CD4-positive, alpha-beta T cell treated with Interleukin-4 for 1 hour (primary cell): ENCODE measurements at regions not wholly inside any gene's neighbourhood (a gene's known extent, or its start where the extent isn't known, plus 50 kb on each side); places are given as distances from the start of the nearest gene placed in this dataset.

Experiments used
- DNase-seq, 2 donors: peaks; one replicate each; pipeline ENCODE4 v3.0.0-alpha.2; 2020 to 2022

GRCh38 chr4:122027203-122027602 lies 75.3 kb upstream of the TRPC3 start:
- no peak for DNase-seq

GRCh38 chr4:122017296-122017695 lies 65.4 kb upstream of the TRPC3 start:
- no peak for DNase-seq

- DNase-seq: no peak
Measured at GRCh38 chr4:122015203-122015602, 63.3 kb upstream of the TRPC3 start.

GRCh38 chr4:122012735-122013134 lies 60.9 kb upstream of the TRPC3 start:
- no peak for DNase-seq

- no peak for DNase-seq
Measured at GRCh38 chr4:122010610-122011009, 58.8 kb upstream of the TRPC3 start.

GRCh38 chr4:122009524-122009923 lies 57.7 kb upstream of the TRPC3 start:
- no peak for DNase-seq

- no peak for DNase-seq
Measured at GRCh38 chr4:122007016-122007415, 55.2 kb upstream of the TRPC3 start.

- no peak for DNase-seq
Measured at GRCh38 chr4:122005064-122005755, 53.4 kb upstream of the TRPC3 start.

GRCh38 chr4:122003335-122003734 lies 51.5 kb upstream of the TRPC3 start:
- peak; percentile 28 to 60 for DNase-seq
